Tibial nerve (tissue), 4 donors: ENCODE measurements at regions not wholly inside any gene's neighbourhood (a gene's known extent, or its start where the extent isn't known, plus 50 kb on each side); places are given as distances from the start of the nearest gene placed in this dataset.

ENCODE experiments used
- CTCF ChIP-seq, 5 experiments: fragments of 200-600 bp in 3 of 5; fragments of 450-650 bp in 2 of 5; sonication (generic) in 3 of 5; IDR thresholded peaks; one replicate each; pipeline ENCODE4 v1.5.1; 2016 to 2019; ENCODE audit warnings: antibody characterized with exemption in 5 of 5, mild to moderate bottlenecking in 3 of 5, moderate library complexity in 2 of 5
- EP300 ChIP-seq, 2 donors: sonication (generic); formaldehyde crosslinking; IDR thresholded peaks; one replicate each; pipeline ENCODE4 v1.6.1; 2017; ENCODE audit warnings: antibody characterized with exemption in 2 of 2, mild to moderate bottlenecking in 1 of 2
- POLR2A ChIP-seq, 2 donors: fragments of 450-650 bp; IDR thresholded peaks; one replicate each; pipeline ENCODE4 v1.6.1; 2017; ENCODE audit warnings: antibody characterized with exemption in 2 of 2, mild to moderate bottlenecking in 2 of 2, moderate library complexity in 2 of 2

- TF ChIP-seq POLR2A (IDR thresholded peaks at IDR 0.05): no peak
- no peak for TF ChIP-seq CTCF (IDR thresholded peaks at IDR 0.05)
- TF ChIP-seq EP300 (IDR thresholded peaks at IDR 0.05): no peak
Observed at GRCh38 chr2:138218397-138218796, 254.1 kb downstream of the HNMT start.
